ENCODE measurements at regions not wholly inside any gene's neighbourhood (a gene's known extent, or its start where the extent isn't known, plus 50 kb on each side); places are given as distances from the start of the nearest gene placed in this dataset.
"Not testable (repeated sequence)": the region's sequence is repeated elsewhere in the genome, so short reads cannot be mapped to it uniquely, and the experiment has no call there.

DNA sequence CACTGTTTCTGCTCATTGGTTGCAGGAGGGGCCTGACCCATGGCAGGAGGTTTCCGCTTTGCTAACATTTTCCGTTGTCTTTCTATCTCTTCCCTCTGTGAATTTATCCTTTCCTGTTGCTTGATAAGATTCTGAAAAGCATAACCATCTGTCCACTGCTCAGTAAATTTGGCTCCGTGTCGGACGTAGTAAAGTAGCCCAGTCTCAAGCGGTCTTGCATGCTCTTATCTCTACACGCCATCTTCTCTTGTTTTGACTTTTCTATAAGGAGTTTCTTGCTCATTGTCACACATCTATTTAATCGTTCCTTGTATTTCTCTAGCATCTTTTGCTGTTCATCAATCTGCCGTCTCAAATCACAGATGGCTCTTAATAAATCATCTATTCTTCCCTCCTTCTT lies 216.3 kb upstream of the CCL2 start:
- FAIRE-seq; DNase-seq (ENCODE audit: insufficient read length, low spot score): not testable (repeated sequence)

DNA sequence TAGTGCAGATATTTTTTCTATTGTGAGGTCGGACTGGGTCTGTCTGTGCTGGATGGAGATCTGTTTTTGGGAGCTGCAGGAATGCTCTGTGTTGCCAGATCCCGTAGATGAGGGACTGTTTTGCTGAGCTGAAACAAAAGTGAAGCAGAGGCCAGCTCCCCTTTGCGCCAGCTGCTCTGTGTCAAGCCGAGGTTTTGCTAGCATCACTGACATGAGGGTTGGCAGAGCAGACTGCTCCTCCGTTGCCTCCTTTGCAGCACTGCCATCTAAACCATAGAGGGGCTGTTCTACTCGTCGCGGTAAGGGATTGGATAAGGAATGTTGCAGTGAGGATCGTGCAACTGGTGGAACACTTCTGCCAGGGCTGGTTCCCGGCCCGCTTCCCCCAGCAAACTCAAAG lies 215.9 kb upstream of the CCL2 start:
- not testable (repeated sequence) for DNase-seq (ENCODE audit: insufficient read length, low spot score)
- FAIRE-seq, result peak; percentile 71

DNA sequence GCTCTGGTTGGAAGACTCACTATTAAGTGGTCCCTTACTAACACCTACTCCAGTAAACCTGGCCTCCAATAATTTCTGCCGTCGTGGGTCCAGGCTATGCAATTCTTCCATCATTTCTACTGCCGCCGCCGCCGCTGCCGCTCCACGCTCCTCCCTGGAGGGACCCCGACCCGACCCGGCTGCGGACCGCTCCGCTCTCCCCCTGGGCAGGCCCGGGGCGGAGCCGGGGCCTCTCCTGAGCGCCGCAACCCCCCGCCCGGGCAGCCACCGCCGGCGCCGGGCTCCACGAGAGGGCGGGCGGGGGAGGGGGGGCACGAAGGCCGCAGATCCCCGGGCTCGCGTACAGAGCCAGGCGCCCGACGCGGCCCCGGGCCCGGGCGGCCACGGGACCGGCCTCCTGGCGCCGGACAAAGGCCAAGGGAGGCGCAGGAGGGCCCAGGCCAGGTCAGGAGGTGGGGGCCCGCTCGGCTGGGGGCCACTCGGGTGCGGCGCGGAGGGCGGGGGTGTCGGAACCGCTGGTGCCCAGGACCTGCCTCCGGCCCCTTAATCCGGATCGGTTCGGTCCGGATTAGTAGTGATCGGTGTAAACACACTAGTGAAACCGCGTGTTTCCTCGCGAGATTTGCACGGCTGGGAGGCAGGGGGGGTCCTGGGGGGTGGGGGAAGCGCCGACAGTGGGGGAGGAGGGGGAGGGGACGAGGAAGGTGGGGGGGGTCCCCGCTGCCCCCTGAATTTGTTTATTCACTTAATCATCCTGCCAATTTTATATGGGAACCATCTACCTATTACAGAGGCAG lies 215.1 kb upstream of the CCL2 start:
- not testable (repeated sequence) for DNase-seq (ENCODE audit: insufficient read length, low spot score); FAIRE-seq

DNA sequence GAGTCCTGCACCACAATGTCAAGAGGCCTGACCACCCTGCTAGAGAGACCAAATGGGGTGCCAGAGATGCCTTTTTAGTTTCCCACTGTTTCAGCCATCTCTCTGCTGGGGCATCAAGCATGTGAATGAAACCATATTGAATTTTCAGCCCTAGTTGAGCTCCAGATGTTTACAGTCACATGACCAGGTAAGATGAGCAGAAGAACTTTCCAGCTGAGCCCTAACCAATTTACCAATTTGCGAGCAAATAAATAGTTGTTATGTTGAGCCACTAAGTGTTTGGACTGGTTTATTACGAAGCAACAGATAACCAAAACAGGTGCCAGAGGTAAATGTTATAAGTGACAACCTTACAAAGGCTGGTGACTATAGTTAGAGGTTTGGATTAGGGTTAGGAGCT lies 209.1 kb upstream of the CCL2 start:
- no peak for DNase-seq (ENCODE audit: insufficient read length, low spot score)
- FAIRE-seq, result no peak

DNA sequence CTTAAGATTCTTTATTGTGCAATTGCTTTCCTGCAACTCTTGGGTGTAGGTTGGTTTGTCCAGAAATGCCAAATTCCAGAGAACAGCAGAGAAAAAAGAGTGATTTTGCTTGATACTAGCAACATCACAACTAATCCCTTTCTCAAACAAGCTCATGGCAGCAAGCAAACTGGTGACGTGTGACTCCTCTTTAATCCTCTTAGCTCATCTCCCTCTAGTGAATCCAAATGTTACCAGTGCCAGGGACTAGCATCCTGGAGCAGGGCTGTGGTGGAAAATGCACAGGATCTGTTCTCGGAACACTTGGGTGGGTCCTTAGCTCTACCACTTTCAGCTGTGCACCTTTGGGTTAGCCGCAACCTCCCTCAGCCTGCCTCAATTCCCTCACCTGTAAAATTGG lies 204.0 kb upstream of the CCL2 start:
- no peak for FAIRE-seq
- DNase-seq (ENCODE audit: insufficient read length, low spot score), result no peak

DNA sequence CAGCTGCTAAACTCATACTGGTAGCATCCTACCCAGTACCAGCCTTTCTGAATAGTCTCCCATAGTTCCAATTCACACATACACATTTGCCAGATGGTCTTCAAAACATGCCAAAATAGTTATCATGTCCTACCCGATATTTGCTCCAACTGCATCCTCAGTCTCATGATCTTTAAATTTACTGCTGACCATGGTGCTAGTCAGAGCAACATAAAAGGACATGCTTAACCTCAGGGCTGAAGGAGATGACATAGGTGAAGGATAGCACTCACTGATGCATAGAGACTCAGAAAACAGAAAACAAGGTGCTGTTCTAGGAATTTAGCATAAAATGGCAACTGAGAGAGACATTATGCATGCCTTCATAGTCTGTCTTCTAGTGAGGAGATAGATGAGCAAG lies 200.6 kb upstream of the CCL2 start:
- FAIRE-seq, result no peak

DNA sequence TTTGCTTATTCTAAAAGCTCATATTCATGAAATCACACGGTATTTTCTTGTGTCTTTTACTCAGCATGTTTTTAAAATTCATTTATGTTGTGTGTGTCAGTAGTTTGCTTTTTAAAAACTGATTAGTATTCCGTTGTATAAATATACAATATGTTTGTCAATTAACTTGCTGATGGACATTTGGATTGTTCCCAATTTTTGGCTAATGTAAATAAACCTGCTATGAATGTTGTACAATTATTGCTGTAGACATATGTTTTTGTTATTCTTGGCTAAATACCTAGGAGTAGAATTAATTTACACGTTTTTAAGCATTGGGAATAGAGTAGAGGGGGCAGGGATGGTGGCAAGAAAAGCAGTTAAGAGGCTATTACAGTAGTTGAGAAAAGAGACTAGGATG lies 199.5 kb upstream of the CCL2 start:
- no peak for FAIRE-seq
- no peak for DNase-seq (ENCODE audit: insufficient read length, low spot score)

More for the DNA sequence above, 200.6 kb upstream of the CCL2 start:
- no peak for DNase-seq (ENCODE audit: insufficient read length, low spot score)

DNA sequence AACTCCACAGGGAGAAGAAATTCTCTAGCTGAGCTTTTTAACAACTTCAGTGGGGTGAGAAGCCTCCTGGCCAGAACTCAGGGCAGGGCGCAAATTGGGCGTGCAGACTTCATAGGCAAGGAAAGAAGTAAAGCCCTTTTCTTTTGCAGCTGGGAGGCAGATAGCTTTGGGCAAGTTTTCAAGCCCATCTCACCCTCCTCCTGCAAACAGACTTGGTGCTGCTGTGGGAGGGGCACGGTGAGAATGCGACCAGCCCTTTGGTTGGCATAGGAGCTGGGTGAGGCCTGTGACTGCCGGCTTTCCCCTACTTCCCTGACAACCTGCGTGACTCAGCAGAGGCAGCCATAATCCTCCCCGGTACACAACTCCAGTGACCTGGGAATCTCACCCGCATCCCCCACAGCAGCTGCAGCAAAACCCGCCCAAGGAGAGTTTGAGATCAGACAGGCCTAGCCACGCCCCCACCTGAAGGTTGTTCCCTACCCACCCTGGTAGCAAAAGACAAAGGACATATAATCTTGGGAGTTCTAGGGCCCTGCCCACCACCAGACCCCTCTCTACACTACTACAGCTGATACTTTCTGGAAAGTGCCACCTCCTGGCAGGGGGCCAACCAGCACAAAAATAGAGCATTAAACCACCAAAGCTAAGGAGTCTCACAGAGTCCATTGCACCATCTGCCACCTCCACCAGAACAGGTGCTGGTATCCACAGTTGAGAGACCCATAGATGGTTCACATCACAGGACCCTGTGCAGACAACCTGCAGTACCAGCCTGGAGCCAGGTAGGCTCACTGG lies 195.5 kb upstream of the CCL2 start:
- FAIRE-seq (no peak), DNase-seq (ENCODE audit: insufficient read length, low spot score) (no peak)

DNA sequence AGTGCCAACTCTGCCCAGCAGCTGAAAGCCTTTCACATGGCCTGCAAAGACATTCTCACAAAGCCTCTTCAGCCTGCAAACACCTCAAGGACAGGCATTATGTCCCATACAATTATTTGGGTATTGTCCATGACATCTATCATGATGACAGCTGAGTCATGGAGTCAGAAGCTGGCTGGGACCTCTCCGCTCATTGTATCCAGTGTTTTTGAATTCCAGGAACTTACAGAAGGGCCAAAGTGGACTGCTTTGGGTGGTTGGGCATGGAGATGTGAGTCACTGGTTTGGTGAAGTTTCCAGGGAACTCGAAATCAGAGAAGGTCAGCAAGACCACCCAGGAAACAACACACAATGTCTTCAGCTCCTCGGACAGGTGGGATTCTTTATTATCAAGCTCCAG lies 188.6 kb upstream of the CCL2 start:
- no peak for DNase-seq (ENCODE audit: insufficient read length, low spot score)
- FAIRE-seq, result no peak

DNA sequence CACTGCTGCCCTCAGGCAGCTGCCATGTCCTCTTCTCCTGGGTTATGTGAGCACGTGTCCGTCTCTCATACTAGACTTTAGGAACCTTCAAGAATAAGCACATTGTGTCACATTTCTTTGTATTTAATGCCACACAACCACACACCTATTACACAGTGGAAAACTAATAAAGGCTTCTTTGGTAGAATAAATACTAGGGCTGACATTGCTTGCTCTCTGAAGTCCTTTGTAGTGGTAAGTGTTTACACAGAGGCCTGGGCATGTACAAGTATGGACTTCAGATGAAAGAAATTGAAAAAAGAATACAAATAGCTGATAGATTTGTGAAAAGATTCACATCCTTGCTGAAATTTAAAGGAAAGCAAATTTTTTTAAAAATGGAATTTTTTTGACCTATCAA lies 188.1 kb upstream of the CCL2 start:
- FAIRE-seq (no peak), DNase-seq (ENCODE audit: insufficient read length, low spot score) (no peak)

DNA sequence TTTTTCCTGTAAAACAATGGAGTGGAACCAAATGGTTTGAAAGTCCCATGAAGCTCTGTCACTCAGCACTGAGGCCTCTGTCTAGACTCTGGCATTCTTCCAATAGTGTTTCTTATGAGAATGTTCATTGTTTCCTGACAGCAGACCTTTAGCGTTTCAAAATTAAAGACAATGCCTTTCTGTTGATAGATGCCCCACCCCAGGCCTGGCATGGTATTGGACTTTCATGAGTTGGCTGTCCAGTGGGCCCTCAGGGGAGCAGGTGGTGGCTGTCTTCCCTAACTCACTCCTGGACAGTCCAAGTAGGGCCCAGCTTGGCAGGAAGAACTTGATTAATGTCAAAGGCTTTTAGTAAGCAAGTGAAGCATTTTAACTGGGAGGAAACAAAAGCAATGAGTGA lies 186.5 kb upstream of the CCL2 start:
- no peak for DNase-seq (ENCODE audit: insufficient read length, low spot score)
- no peak for FAIRE-seq

DNA sequence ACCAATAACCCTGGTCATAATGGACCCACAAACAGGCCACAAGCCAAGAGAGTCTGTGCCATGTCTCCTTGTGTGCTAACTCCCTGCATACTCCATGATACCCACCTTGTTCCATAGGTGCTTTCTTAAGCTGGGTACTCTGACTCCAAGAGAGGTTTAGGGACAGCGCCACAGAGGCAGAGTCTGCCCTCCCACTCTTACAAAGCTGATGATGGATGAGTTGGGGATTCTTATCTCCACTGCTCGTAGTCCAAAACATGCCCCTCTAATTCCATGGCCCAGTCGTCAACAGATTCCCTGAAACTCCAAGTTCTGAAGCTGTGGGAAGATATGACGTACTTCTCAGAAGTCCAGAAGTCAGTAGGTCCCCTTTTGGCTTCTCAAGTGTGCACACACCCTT lies 184.4 kb upstream of the CCL2 start:
- no peak for FAIRE-seq
- DNase-seq (ENCODE audit: insufficient read length, low spot score), result no peak

DNA sequence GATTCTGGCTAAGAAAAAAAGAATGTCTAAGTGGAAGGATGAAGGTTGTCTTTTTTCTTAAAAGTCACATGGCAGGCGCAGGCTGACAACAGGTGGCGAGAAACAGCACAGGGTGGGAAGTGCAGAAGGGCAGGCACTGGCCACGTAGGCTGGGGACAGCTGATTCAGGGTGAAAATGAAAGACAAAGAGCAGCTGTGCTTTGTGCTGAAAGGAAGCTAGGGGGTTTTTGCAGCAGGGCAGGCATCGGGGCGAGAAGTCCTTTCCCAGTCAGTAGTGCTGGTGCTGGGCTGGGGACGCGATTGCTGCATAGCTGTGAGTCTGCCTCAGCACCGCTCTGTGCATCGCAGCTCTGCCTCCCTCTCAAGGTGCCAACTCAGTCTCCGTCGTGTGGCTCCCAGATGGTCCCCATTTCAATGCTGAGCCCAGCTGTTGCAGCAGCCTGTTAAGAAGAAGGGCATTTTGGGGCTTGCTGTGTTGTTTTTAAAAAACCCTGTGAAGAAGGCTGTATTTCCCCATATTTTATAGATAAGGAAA lies 183.1 kb upstream of the CCL2 start:
- no peak for FAIRE-seq
- DNase-seq (ENCODE audit: insufficient read length, low spot score), result no peak

DNA sequence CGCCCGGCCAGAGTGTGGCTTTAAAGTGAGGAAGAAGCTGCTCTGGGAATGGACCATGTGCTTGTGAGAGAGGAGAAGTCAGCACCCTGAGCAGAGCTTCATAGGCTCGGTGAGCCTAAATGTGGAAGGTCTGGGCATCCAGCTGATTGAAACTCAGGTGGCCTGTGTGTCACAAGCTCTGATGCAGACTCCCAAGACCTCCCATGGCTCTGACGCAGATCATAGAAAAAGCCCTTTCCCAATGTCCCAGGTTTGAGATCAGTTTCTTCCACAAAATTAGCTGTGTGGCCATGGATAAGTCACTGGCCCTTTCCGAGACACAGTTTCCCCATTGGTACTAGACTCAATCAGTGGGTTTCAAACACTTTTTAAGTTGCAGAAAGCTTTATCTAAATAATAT lies 180.0 kb upstream of the CCL2 start:
- FAIRE-seq, result no peak

DNA sequence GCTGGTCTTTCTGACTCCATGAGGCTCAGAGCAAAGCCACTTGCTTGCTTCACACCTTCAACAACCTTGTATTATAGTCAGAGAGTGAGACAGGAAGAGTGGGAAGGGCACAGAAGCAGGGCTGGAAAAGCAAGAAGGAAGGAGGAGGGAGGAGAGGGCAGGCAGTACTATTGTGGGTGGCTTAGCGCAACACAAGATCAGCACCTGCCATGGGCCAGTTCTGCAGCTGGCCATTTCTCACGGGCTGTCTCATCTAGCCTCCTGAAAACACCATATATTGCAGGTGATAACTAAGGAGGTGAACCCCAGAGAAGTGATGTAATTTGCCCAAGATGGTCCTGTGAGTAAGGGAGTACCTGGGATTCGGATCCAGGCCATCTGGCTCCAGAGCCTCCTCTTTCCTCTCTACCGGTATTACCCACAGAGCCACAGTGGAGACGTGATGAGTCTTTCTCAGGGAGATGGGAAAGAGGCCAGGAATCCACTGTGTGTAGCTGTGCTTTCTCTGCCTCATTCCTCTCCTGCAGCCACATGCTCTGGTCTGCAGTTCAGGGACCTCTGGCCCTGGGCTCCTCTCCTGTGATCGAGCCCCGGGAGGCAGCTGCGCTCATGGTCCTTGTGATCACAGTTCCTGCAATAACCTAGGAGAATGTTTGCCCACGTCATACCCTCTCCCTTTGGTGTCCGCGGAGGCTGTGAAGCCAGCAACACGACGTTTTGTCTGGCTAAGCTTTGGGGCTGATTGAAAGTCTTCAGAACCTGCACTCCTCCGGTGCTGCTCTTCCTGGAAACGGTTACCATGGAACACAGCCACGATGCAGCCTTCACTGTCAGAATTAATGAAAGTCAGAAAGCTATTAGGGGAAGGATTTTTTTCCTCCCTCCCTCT lies 178.1 kb upstream of the CCL2 start:
- DNase-seq (ENCODE audit: insufficient read length, low spot score) (no peak), FAIRE-seq (no peak)

More for the DNA sequence above, 180.0 kb upstream of the CCL2 start:
- no peak for DNase-seq (ENCODE audit: insufficient read length, low spot score)

DNA sequence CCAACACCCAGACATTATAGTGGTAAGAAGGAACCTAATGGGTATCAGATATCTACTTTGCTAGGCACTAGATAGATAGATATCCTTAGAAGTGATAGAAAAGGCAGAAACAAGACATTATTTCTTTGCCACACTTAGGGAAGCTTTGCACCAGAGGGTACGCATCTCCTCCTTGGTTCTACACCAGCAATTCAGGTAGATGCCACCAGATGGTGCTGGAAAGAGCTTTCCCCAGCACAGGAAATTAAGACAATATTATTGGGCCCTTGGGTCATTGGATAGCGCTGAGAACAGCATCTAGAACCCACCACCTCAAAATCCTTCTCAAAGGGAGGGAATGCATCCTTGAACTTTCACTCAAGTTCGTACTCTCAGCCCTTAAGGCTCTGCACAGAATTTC lies 173.8 kb upstream of the CCL2 start:
- FAIRE-seq (no peak), DNase-seq (ENCODE audit: insufficient read length, low spot score) (no peak)

DNA sequence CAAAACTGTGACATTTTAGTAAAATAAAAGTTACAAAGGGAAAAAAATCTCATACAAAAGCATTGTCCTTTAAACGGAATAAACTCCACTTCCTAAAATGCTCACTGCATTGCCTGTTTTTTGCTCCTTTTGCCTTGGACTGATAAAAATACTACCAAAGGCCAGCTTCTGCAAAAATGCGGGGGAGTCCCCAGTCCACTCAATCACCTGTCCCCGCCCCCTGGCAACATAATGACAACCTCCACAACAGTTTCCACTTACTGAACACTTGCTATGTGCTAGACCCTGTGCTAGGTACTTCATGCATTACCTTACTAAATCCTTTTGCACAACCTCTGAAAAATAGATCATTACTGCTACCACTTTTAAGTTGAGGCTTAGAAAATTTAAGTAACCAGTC lies 172.7 kb upstream of the CCL2 start:
- FAIRE-seq (no peak), DNase-seq (ENCODE audit: insufficient read length, low spot score) (no peak)

DNA sequence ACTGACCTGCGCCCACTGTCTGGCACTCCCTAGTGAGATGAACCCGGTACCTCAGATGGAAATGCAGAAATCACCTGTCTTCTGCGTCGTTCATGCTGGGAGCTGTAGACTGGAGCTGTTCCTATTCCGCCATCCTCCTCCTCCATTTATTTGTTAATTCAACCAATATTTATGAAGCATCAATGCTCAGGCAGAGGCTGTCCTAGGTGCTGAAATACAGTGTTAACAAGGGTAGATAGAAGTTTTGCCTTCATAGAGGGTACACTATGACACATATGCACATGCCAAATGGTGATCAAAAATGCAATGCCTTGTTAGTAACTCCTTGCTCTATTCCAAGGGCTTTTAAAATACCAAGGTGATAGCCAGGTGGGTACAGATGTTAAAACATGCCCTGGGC lies 166.0 kb upstream of the CCL2 start:
- FAIRE-seq; DNase-seq (ENCODE audit: insufficient read length, low spot score): not testable (repeated sequence)

DNA sequence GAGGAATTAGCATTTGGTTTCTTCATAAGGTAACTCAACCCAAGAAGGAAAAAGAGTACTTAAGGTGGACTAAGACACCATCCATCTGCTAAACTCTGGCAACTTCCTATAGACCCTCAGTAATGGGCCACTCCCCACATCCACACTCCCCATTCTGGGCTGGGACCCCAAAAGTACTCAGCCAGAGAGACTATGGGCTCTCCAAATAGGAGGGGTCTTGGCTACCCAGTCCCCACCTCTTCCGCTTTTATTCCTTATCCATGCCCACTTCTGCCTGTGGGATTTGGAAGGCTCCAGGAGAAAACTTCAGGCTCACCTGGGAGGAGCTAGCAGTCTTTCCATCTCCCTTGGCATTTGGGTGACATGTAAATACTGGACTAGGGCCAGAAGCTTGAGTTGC lies 164.5 kb upstream of the CCL2 start:
- FAIRE-seq (no peak), DNase-seq (ENCODE audit: insufficient read length, low spot score) (no peak)

DNA sequence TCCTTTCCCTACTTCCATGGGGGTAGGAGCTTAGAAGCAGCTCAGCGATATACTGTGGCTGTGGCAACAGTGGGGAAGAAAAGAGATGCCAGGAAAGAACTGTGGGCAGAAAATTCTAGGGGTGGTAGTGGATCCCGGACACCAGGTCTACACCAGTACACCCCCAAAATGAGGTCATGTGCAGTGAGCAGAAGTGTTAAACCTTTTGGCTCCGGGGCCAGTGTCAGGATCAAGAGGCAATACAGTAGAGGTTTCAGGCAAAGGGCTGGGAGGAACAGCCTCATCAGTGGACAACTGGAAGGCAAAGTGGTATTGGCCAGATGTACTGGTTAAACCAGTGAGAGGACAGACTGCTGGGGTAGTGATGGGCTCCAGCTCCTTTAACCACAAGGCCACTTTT lies 163.1 kb upstream of the CCL2 start:
- no peak for FAIRE-seq

DNA sequence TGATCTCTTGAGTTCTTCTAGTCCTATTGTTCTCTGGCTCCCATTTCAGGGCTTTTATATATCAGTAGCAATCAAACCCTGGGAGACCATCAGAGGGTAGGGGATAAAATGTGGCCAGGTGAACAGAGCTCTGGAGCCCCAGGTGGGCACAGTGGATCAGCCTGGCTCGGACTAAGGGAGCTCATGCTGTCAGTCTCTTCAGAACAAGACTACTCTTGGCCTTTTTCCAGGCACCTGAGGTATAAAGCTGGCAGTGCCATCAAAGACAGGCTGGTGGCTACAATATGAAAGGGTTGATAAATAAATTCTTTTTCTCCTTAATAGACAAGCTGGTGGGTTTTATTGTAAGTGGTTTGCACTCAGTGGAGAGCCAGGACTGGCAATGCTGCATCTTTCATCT lies 160.0 kb upstream of the CCL2 start:
- FAIRE-seq (no peak), DNase-seq (ENCODE audit: insufficient read length, low spot score) (no peak)

More for the DNA sequence above, 163.1 kb upstream of the CCL2 start:
- no peak for DNase-seq (ENCODE audit: insufficient read length, low spot score)

Measured in HTR-8/SVneo (cell line).